Ovary (tissue), 3 donors: ENCODE measurements at regions not wholly inside any gene's neighbourhood (a gene's known extent, or its start where the extent isn't known, plus 50 kb on each side); places are given as distances from the start of the nearest gene placed in this dataset.

Experiments used
- EP300 ChIP-seq: sonication (generic); formaldehyde crosslinking; IDR thresholded peaks from one replicate; pipeline ENCODE4 v1.6.1; 2017; ENCODE audit warnings: antibody characterized with exemption
- POLR2A ChIP-seq: fragments of 450-650 bp; IDR thresholded peaks from one replicate; pipeline ENCODE4 v1.6.1; 2017; ENCODE audit warnings: antibody characterized with exemption, mild to moderate bottlenecking, moderate library complexity
- TF ChIP-seq, protein P1 (sequence below), 3 donors: fragments of 450-650 bp in 2 of 3; fragments of 200-600 bp in 1 of 3; IDR thresholded peaks; one replicate each; pipeline versions ENCODE4 v1.5.1 to v1.8.0; 2016 to 2022; ENCODE audit warnings: antibody characterized with exemption in 3 of 3, mild to moderate bottlenecking in 1 of 3
- donor health status: DM: no; HTN: no; CAD: no.

DNA sequence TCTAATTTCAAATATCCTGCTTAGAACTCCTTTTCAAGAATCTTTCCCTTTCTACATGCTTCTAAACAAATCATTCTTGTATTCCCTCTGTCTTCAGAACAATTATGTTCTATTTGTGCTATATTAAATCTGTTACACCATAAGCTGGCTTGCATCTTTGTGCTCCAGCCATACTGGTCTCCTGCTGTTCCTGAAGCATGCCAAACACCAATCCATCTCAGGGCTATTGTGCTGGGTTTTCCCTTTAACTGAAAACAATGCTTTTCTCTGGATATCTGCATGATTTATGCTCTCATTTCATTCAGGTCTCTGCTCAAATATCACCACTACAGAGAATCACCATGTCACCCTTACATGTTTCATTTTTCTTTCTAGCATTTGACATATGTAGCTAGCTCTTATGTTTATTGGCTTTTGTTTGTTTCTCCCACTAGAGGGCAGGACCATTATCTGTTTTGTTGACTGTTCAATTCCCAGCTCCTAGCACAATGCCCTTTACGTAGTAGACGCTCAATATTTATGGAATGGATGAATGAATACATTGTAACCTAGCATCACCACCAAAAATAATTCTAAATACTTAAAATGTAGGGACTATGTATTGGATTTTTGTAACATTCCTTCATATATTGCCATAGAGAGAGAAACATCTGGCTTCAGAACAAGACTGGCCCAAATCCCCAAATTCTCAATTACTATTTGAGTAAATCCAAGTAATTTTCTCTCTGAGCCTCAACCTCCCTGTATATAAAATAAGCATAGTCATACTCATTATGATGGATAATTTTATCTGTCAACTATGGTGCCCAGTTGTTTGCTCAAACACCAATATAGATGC, 302.0 kb upstream of the SYT1 start:
- TF ChIP-seq, protein P1, sequence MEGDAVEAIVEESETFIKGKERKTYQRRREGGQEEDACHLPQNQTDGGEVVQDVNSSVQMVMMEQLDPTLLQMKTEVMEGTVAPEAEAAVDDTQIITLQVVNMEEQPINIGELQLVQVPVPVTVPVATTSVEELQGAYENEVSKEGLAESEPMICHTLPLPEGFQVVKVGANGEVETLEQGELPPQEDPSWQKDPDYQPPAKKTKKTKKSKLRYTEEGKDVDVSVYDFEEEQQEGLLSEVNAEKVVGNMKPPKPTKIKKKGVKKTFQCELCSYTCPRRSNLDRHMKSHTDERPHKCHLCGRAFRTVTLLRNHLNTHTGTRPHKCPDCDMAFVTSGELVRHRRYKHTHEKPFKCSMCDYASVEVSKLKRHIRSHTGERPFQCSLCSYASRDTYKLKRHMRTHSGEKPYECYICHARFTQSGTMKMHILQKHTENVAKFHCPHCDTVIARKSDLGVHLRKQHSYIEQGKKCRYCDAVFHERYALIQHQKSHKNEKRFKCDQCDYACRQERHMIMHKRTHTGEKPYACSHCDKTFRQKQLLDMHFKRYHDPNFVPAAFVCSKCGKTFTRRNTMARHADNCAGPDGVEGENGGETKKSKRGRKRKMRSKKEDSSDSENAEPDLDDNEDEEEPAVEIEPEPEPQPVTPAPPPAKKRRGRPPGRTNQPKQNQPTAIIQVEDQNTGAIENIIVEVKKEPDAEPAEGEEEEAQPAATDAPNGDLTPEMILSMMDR (IDR thresholded peaks at IDR 0.05) = no peak
- no peak for TF ChIP-seq EP300
- no peak for TF ChIP-seq POLR2A
